Erythroblast (primary cell): ENCODE measurements at regions not wholly inside any gene's neighbourhood (a gene's known extent, or its start where the extent isn't known, plus 50 kb on each side); places are given as distances from the start of the nearest gene placed in this dataset.

Experiments
- GATA1 ChIP-seq: IDR thresholded peaks from 2 replicates; pipeline ENCODE4 v1.6.1; 2011; ENCODE audit warnings: low read depth, mild to moderate bottlenecking, control low read depth, low read length, moderate library complexity
- POLR2A ChIP-seq: IDR thresholded peaks from 2 replicates; pipeline ENCODE4 v1.6.1; 2011; ENCODE audit warnings: mild to moderate bottlenecking, low read length

DNA sequence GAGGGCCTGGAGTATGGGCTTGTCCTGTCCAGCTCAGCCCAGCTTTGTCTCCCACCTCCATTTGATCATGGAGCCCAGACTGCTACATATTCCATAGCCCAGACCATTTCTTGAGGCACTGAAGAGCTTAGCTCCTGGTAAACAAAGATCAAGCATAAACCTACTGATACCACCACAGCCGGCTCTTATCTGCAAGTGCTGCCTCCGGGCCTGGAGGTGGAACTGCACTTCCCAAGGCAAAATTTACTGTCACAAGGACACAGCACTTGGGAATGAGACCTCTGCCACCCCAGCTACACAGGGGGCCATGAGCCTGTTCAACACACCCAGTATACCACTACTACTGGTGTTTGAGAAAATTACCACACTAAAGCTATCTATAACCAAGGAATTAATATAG, 53.7 kb upstream of the PLSCR5 start:
- TF ChIP-seq POLR2A (no peak), GATA1 (no peak)
